ENCODE measurements at regions not wholly inside any gene's neighbourhood (a gene's known extent, or its start where the extent isn't known, plus 50 kb on each side); places are given as distances from the start of the nearest gene placed in this dataset.

GRCh38 chr3:117126460-117126859 lies 416.9 kb downstream of the TUSC7 start:
- TF ChIP-seq CTCF (IDR thresholded peaks at IDR 0.05; ENCODE audit: control extremely low read depth, extremely low read depth): no peak
- 86% methylated on average over 3 of the region's 3 CpGs for WGBS, 2 donors
- DNase-seq: no peak
- no peaks in the 10 kb centered on the region for H3K36me3 ChIP-seq (ENCODE audit: control insufficient read depth in 4 of 4, insufficient read depth in 4 of 4, low read length in 4 of 4)
- no peak for ATAC-seq (ENCODE audit: insufficient read depth, low FRiP score)
- H3K4me3 ChIP-seq: no peak overlapping the region
- H3K27me3 ChIP-seq (ENCODE audit: control insufficient read depth in 3 of 3, insufficient read depth in 3 of 3, low read length in 2 of 3): no peaks in the 10 kb centered on the region
- no peak overlapping the region for H3K9ac ChIP-seq (ENCODE audit: insufficient read depth in 1 of 2, low read length in 2 of 2)
- H3K4me1 ChIP-seq (ENCODE audit: control insufficient read depth in 5 of 5, insufficient read depth in 5 of 5, low read length in 5 of 5): peaks cover 0 to 8% (median 0%) of the 10 kb centered on the region in 5 donors
- no peak overlapping the region for H3K27ac ChIP-seq (ENCODE audit: low read depth in 1 of 2, low read length in 1 of 2)
- H3K9me3 ChIP-seq (ENCODE audit: control insufficient read depth in 4 of 4, insufficient read depth in 3 of 4, low read length in 3 of 4): no peaks in the 10 kb centered on the region

- Histone ChIP-seq H3K9ac (ENCODE audit: insufficient read depth in 1 of 2, low read length in 2 of 2) (no peak overlapping the region), H3K4me3 (no peak overlapping the region), H3K4me1 (ENCODE audit: control insufficient read depth in 5 of 5, insufficient read depth in 5 of 5, low read length in 5 of 5) (peaks cover 0 to 8% (median 0%) of the 10 kb centered on the region in 5 donors), H3K36me3 (ENCODE audit: control insufficient read depth in 4 of 4, insufficient read depth in 4 of 4, low read length in 4 of 4) (no peaks in the 10 kb centered on the region), H3K27me3 (ENCODE audit: control insufficient read depth in 3 of 3, insufficient read depth in 3 of 3, low read length in 2 of 3) (no peaks in the 10 kb centered on the region), H3K9me3 (ENCODE audit: control insufficient read depth in 4 of 4, insufficient read depth in 3 of 4, low read length in 3 of 4) (no peaks in the 10 kb centered on the region), H3K27ac (ENCODE audit: low read depth in 1 of 2, low read length in 1 of 2) (no peak overlapping the region)
- 72 to 80% methylated on average over 5 of the region's 5 CpGs for WGBS, 2 donors
- DNase-seq (no peak), ATAC-seq (ENCODE audit: insufficient read depth, low FRiP score) (no peak)
- no peak for TF ChIP-seq CTCF (IDR thresholded peaks at IDR 0.05; ENCODE audit: control extremely low read depth, extremely low read depth)
These were observed 417.5 kb downstream of the TUSC7 start for GRCh38 chr3:117126946-117127546.

DNA sequence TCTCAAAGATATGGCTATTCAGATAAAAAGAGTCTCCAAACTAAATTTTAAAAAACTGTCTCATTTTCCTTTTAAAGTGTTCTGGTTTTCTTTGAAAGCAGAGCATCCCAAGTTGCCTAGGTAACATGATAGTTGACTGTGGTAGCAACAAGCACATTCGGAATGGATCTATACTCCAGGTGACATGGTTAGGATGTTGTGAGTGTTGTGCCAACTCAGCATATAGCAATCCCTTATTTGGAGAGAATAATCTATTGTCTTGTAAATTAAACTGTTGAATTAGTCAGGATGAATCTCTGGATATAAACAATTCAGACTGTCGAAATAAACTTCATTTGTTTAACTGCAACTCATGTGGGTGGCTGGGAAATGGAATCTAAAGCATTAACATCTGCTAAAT lies 418.6 kb downstream of the TUSC7 start:
- H3K4me3 ChIP-seq: no peak overlapping the region
- H3K27me3 ChIP-seq (ENCODE audit: control insufficient read depth in 3 of 3, insufficient read depth in 3 of 3, low read length in 2 of 3): no peaks in the 10 kb centered on the region
- ATAC-seq (ENCODE audit: insufficient read depth, low FRiP score) (no peak), DNase-seq (no peak)
- H3K9me3 ChIP-seq (ENCODE audit: control insufficient read depth in 4 of 4, insufficient read depth in 3 of 4, low read length in 3 of 4): no peaks in the 10 kb centered on the region
- H3K36me3 ChIP-seq (ENCODE audit: control insufficient read depth in 4 of 4, insufficient read depth in 4 of 4, low read length in 4 of 4): no peaks in the 10 kb centered on the region
- peaks cover 0 to 13% (median 7%) of the 10 kb centered on the region in 5 donors for H3K4me1 ChIP-seq (ENCODE audit: control insufficient read depth in 5 of 5, insufficient read depth in 5 of 5, low read length in 5 of 5)
- TF ChIP-seq CTCF (IDR thresholded peaks at IDR 0.05; ENCODE audit: control extremely low read depth, extremely low read depth): no peak
- no peak overlapping the region for H3K27ac ChIP-seq (ENCODE audit: low read depth in 1 of 2, low read length in 1 of 2)
- H3K9ac ChIP-seq (ENCODE audit: insufficient read depth in 1 of 2, low read length in 2 of 2): no peak overlapping the region
- 77 to 78% methylated on average over 2 of the region's 2 CpGs for WGBS, 2 donors

GRCh38 chr3:117128872-117129271 lies 419.3 kb downstream of the TUSC7 start:
- no peak for TF ChIP-seq CTCF (IDR thresholded peaks at IDR 0.05; ENCODE audit: control extremely low read depth, extremely low read depth)
- H3K9ac ChIP-seq (ENCODE audit: insufficient read depth in 1 of 2, low read length in 2 of 2): no peak overlapping the region
- H3K27ac ChIP-seq (ENCODE audit: low read depth in 1 of 2, low read length in 1 of 2): no peak overlapping the region
- no peaks in the 10 kb centered on the region for H3K36me3 ChIP-seq (ENCODE audit: control insufficient read depth in 4 of 4, insufficient read depth in 4 of 4, low read length in 4 of 4)
- no peaks in the 10 kb centered on the region for H3K9me3 ChIP-seq (ENCODE audit: control insufficient read depth in 4 of 4, insufficient read depth in 3 of 4, low read length in 3 of 4)
- DNase-seq (no peak), ATAC-seq (ENCODE audit: insufficient read depth, low FRiP score) (no peak)
- H3K4me3 ChIP-seq: no peak overlapping the region
- 66 to 94% methylated on average over 1 of the region's 1 CpG for WGBS, 2 donors
- H3K27me3 ChIP-seq (ENCODE audit: control insufficient read depth in 3 of 3, insufficient read depth in 3 of 3, low read length in 2 of 3): no peaks in the 10 kb centered on the region
- H3K4me1 ChIP-seq (ENCODE audit: control insufficient read depth in 5 of 5, insufficient read depth in 5 of 5, low read length in 5 of 5): peaks cover 0 to 13% (median 8%) of the 10 kb centered on the region in 5 donors
